SU-DHL-6 (cell line): ENCODE measurements at regions not wholly inside any gene's neighbourhood (a gene's known extent, or its start where the extent isn't known, plus 50 kb on each side); places are given as distances from the start of the nearest gene placed in this dataset.

Experiments
- H2AFZ ChIP-seq: fragments of 200-600 bp; sonication (generic); 2 replicates; pipeline ENCODE4 v1.6.1; 2014; ENCODE audit warnings: low read depth, mild to moderate bottlenecking, moderate library complexity, mixed read lengths, antibody characterized with exemption, low read length; ENCODE audit not compliant: severe bottlenecking
- H3F3A ChIP-seq: fragments of 200-600 bp; shearing (Covaris generic); 2 replicates; pipeline ENCODE4 v1.6.0; 2016; ENCODE audit warnings: antibody characterized with exemption, mild to moderate bottlenecking; ENCODE audit not compliant: insufficient read depth
- H3K27ac ChIP-seq: fragments of 200-600 bp; sonication (generic); 2 replicates; pipeline ENCODE4 v1.5.1; 2016; ENCODE audit warnings: low read depth, mild to moderate bottlenecking, low read length, moderate library complexity, mixed read lengths
- H3K27me3 ChIP-seq: fragments of 200-600 bp; sonication (generic), shearing (Covaris generic); 2 replicates; pipeline ENCODE4 v1.6.0; 2014; ENCODE audit warnings: mild to moderate bottlenecking, low read length
- H3K36me3 ChIP-seq: fragments of 200-600 bp; sonication (generic); 2 replicates; pipeline ENCODE4 v1.6.1; 2014; ENCODE audit warnings: mild to moderate bottlenecking, low read length, mixed read lengths
- H3K4me2 ChIP-seq: fragments of 300-600, 200-600 bp; shearing (Covaris generic), sonication (generic); 2 replicates; pipeline ENCODE4 v1.6.0; 2014; ENCODE audit warnings: low read length, low read depth, mild to moderate bottlenecking; ENCODE audit not compliant: poor library complexity, severe bottlenecking
- H3K4me3 ChIP-seq: fragments of 200-600 bp; sonication (generic); 2 replicates; pipeline ENCODE4 v1.5.1; 2014; ENCODE audit warnings: antibody characterized with exemption, low read length, mild to moderate bottlenecking, mixed read lengths; ENCODE audit not compliant: insufficient read depth, poor library complexity, severe bottlenecking
- H3K79me2 ChIP-seq: fragments of 200-600 bp; sonication (generic); 2 replicates; pipeline ENCODE4 v1.6.1; 2014; ENCODE audit warnings: mild to moderate bottlenecking, low read length, moderate library complexity; ENCODE audit not compliant: insufficient read depth
- H3K9ac ChIP-seq: fragments of 200-600 bp; sonication (generic); 2 replicates; pipeline ENCODE4 v1.7.0; 2014; ENCODE audit warnings: mild to moderate bottlenecking, low read length
- H3K9me2 ChIP-seq: fragments of 200-600 bp; sonication (generic); replicated peaks from 2 replicates; pipeline ENCODE4 v1.6.1; 2014; ENCODE audit warnings: low read length; ENCODE audit not compliant: insufficient read depth
- H3K9me3 ChIP-seq: fragments of 200-600 bp; sonication (generic); 2 replicates; pipeline ENCODE4 v1.6.1; 2014; ENCODE audit warnings: low read length, mixed read lengths; ENCODE audit not compliant: insufficient read depth
- H4K20me1 ChIP-seq: fragments of 200-600 bp; sonication (generic); 2 replicates; pipeline ENCODE4 v1.6.1; 2014; ENCODE audit warnings: low read depth, mild to moderate bottlenecking, antibody characterized with exemption, low read length, moderate library complexity, mixed read lengths
- CTCF ChIP-seq: fragments of 200-600 bp; sonication (generic); IDR thresholded peaks from one replicate; pipeline ENCODE4 v1.5.1; 2017; ENCODE audit warnings: antibody characterized with exemption, mild to moderate bottlenecking, low read length, moderate library complexity; ENCODE audit not compliant: insufficient read depth, poor library complexity, severe bottlenecking
- EZH2phosphoT487 ChIP-seq: fragments of 200-600 bp; sonication (generic), shearing (Covaris generic); conservative IDR thresholded peaks from 2 replicates; pipeline ENCODE4 v1.6.1; 2018; ENCODE audit warnings: mild to moderate bottlenecking, antibody characterized with exemption, low read length, moderate library complexity, mixed read lengths

- H3K9me3 ChIP-seq, result no peaks in the 10 kb centered on the region
- H2AFZ ChIP-seq, result no peak overlapping the region
- no peaks in the 10 kb centered on the region for H3K27me3 ChIP-seq
- no peaks in the 10 kb centered on the region for H3K79me2 ChIP-seq
- no peak overlapping the region for H3K4me3 ChIP-seq
- no peaks in the 10 kb centered on the region for H3K9me2 ChIP-seq
- no peaks in the 10 kb centered on the region for H4K20me1 ChIP-seq
- no peaks in the 10 kb centered on the region for H3K36me3 ChIP-seq
- H3F3A ChIP-seq, result no peaks in the 10 kb centered on the region
- no peak overlapping the region for H3K9ac ChIP-seq
- H3K4me2 ChIP-seq, result no peak overlapping the region
- TF ChIP-seq CTCF, result no peak
- TF ChIP-seq EZH2phosphoT487, result no peak
- no peak overlapping the region for H3K27ac ChIP-seq
Measured at GRCh38 chr6:137370871-137371633, 123.1 kb downstream of the OLIG3 start.

GRCh38 chr6:137369136-137369535 lies 125.1 kb downstream of the OLIG3 start:
- Histone ChIP-seq H3K9me3 (no peaks in the 10 kb centered on the region), H3K27ac (no peak overlapping the region), H4K20me1 (no peaks in the 10 kb centered on the region), H3K36me3 (no peaks in the 10 kb centered on the region), H3K4me3 (no peak overlapping the region), H3K4me2 (no peak overlapping the region), H3K27me3 (no peaks in the 10 kb centered on the region), H2AFZ (no peak overlapping the region), H3K79me2 (no peaks in the 10 kb centered on the region), H3F3A (no peaks in the 10 kb centered on the region), H3K9ac (no peak overlapping the region), H3K9me2 (no peaks in the 10 kb centered on the region)
- no peak for TF ChIP-seq EZH2phosphoT487

GRCh38 chr6:137365707-137366437 lies 128.3 kb downstream of the OLIG3 start:
- no peak overlapping the region for H2AFZ ChIP-seq

More at GRCh38 chr6:137365707-137366437, 128.3 kb downstream of the OLIG3 start:
- no peak overlapping the region for H3K9ac ChIP-seq
- no peak overlapping the region for H3K4me2 ChIP-seq
- TF ChIP-seq CTCF, result no peak
- TF ChIP-seq EZH2phosphoT487, result no peak
- no peaks in the 10 kb centered on the region for H3K9me2 ChIP-seq
- H3K9me3 ChIP-seq, result no peaks in the 10 kb centered on the region
- H3K36me3 ChIP-seq, result no peaks in the 10 kb centered on the region
- no peaks in the 10 kb centered on the region for H3K27me3 ChIP-seq
- H3F3A ChIP-seq, result no peaks in the 10 kb centered on the region
- no peaks in the 10 kb centered on the region for H4K20me1 ChIP-seq
- no peaks in the 10 kb centered on the region for H3K79me2 ChIP-seq
- no peak overlapping the region for H3K27ac ChIP-seq
- no peak overlapping the region for H3K4me3 ChIP-seq
